OCI-LY7 (cell line): ENCODE measurements at regions not wholly inside any gene's neighbourhood (a gene's known extent, or its start where the extent isn't known, plus 50 kb on each side); places are given as distances from the start of the nearest gene placed in this dataset.

Experiments used
- BruUV-seq: library from RNA; stranded (reverse); fragments of 400-500 nt; replicated peaks from 2 replicates; lab custom pipeline; 2021; lab: Mats Ljungman, UMichigan
- CTCF ChIA-PET: fragments of 300-600 bp; sonication (Branson Sonifier 250); formaldehyde crosslinking; loops from one replicate; lab custom pipeline; 2022; ENCODE audit warnings: antibody characterized with exemption; ENCODE audit not compliant: unreplicated experiment; lab: Charles Lee
- POLR2A ChIA-PET: fragments of 300-600 bp; sonication (Branson Sonifier 250); formaldehyde crosslinking; loops from one replicate; lab custom pipeline; 2022; ENCODE audit warnings: antibody characterized with exemption; lab: Charles Lee
- DNase-seq: peaks from one replicate; pipeline ENCODE4 v3.0.0-alpha.2; 2015; ENCODE audit warnings: low spot score
- H2AFZ ChIP-seq: fragments of 200-600 bp; sonication (generic), shearing (Covaris generic); 2 replicates; pipeline ENCODE4 v1.6.1; 2014; ENCODE audit warnings: mild to moderate bottlenecking, antibody characterized with exemption, low read length, moderate library complexity
- H3K27ac ChIP-seq: fragments of 200-600 bp; sonication (generic); 2 replicates; pipeline ENCODE4 v1.5.1; 2014; ENCODE audit warnings: mixed run types, low read depth, mild to moderate bottlenecking, moderate library complexity, low read length, inconsistent platforms; ENCODE audit not compliant: poor library complexity, severe bottlenecking
- H3K36me3 ChIP-seq: fragments of 200-600 bp; sonication (generic); 2 replicates; pipeline ENCODE4 v1.6.1; 2014; ENCODE audit warnings: mild to moderate bottlenecking, antibody characterized with exemption, low read length, moderate library complexity, mixed read lengths; ENCODE audit not compliant: insufficient read depth
- H3K4me1 ChIP-seq: fragments of 200-600 bp; sonication (generic); 2 replicates; pipeline ENCODE4 v1.5.1; 2014; ENCODE audit warnings: mild to moderate bottlenecking, low read length; ENCODE audit not compliant: insufficient read depth, poor library complexity, severe bottlenecking
- H3K4me2 ChIP-seq: fragments of 200-600 bp; sonication (generic); 2 replicates; pipeline ENCODE4 v1.6.1; 2014; ENCODE audit warnings: mild to moderate bottlenecking, low read length
- H3K4me3 ChIP-seq: fragments of 200-600 bp; sonication (generic); 2 replicates; pipeline ENCODE4 v1.5.1; 2014; ENCODE audit warnings: mild to moderate bottlenecking, low read depth, low read length; ENCODE audit not compliant: poor library complexity, severe bottlenecking
- H3K79me2 ChIP-seq: fragments of 200-600 bp; sonication (generic); 2 replicates; pipeline ENCODE4 v1.6.1; 2016; ENCODE audit warnings: low read depth, mild to moderate bottlenecking, low read length, moderate library complexity, mixed read lengths; ENCODE audit not compliant: insufficient read depth
- H3K9me2 ChIP-seq: fragments of 200-600 bp; sonication (generic); 2 replicates; pipeline ENCODE4 v1.6.1; 2016; ENCODE audit warnings: mild to moderate bottlenecking, low read length, mixed read lengths; ENCODE audit not compliant: insufficient read depth
- H3K9me3 ChIP-seq: fragments of 200-600 bp; sonication (generic); 2 replicates; pipeline ENCODE4 v1.6.1; 2014; ENCODE audit warnings: mild to moderate bottlenecking, mixed run types, low read length, mixed read lengths
- H4K20me1 ChIP-seq: fragments of 200-600 bp; sonication (generic); 2 replicates; pipeline ENCODE4 v1.6.1; 2014; ENCODE audit warnings: mild to moderate bottlenecking, antibody characterized with exemption, low read length, moderate library complexity, mixed read lengths; ENCODE audit not compliant: insufficient read depth
- EZH2phosphoT487 ChIP-seq: fragments of 200-600 bp; sonication (generic); IDR thresholded peaks from 2 replicates; pipeline ENCODE4 v1.6.1; 2018; ENCODE audit warnings: low read depth, borderline replicate concordance, mild to moderate bottlenecking, mixed run types, antibody characterized with exemption, low read length, moderate library complexity, mixed read lengths
- intact Hi-C: fragments of 100-400 bp; cut with micrococcal nuclease; formaldehyde crosslinking; loops from one replicate; pipeline ENCODE4 v1.10.0; 2022; ENCODE audit not compliant: unreplicated experiment
- TF ChIP-seq, protein P1 (sequence below): fragments of 200-600 bp; sonication (generic); conservative IDR thresholded peaks from 2 replicates; pipeline ENCODE4 v1.5.1; 2014; ENCODE audit warnings: mild to moderate bottlenecking, antibody characterized with exemption, low read length, moderate library complexity, mixed read lengths

DNA sequence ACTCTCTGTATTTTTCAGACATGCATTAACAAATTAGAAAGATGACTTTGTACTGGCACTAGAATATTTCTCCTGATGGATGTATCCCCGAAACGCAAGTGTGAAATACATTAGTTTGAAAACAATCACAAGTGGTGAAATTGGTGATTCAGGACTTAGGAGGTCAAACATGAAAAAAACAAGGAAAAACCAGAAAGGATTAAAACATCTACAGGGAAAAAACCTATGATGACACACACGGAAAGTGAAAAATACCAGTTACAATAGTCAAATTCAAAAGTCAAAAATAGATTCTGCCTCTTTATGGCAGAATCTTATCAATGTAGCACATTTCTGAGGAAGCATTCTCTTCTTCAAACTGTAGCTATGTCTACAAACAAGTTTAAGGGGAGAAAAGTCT is 129.0 kb upstream of the SGK1 start:
- Histone ChIP-seq H2AFZ (no peak overlapping the region), H3K36me3 (no peaks in the 10 kb centered on the region), H3K9me3 (no peaks in the 10 kb centered on the region), H3K27ac (no peak overlapping the region), H3K4me1 (peaks cover 8% of the 10 kb centered on the region), H3K79me2 (no peaks in the 10 kb centered on the region), H4K20me1 (no peaks in the 10 kb centered on the region), H3K4me3 (no peak overlapping the region), H3K4me2 (no peak overlapping the region), H3K9me2 (no peaks in the 10 kb centered on the region)
- CTCF ChIA-PET = no interaction called here
- DNase-seq = no peak
- POLR2A ChIA-PET = no interaction called here
- BruUV-seq = no TSS peak
- intact Hi-C loops = no loop called here
- TF ChIP-seq, protein P1, sequence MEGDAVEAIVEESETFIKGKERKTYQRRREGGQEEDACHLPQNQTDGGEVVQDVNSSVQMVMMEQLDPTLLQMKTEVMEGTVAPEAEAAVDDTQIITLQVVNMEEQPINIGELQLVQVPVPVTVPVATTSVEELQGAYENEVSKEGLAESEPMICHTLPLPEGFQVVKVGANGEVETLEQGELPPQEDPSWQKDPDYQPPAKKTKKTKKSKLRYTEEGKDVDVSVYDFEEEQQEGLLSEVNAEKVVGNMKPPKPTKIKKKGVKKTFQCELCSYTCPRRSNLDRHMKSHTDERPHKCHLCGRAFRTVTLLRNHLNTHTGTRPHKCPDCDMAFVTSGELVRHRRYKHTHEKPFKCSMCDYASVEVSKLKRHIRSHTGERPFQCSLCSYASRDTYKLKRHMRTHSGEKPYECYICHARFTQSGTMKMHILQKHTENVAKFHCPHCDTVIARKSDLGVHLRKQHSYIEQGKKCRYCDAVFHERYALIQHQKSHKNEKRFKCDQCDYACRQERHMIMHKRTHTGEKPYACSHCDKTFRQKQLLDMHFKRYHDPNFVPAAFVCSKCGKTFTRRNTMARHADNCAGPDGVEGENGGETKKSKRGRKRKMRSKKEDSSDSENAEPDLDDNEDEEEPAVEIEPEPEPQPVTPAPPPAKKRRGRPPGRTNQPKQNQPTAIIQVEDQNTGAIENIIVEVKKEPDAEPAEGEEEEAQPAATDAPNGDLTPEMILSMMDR = no peak
- TF ChIP-seq EZH2phosphoT487 = no peak

DNA sequence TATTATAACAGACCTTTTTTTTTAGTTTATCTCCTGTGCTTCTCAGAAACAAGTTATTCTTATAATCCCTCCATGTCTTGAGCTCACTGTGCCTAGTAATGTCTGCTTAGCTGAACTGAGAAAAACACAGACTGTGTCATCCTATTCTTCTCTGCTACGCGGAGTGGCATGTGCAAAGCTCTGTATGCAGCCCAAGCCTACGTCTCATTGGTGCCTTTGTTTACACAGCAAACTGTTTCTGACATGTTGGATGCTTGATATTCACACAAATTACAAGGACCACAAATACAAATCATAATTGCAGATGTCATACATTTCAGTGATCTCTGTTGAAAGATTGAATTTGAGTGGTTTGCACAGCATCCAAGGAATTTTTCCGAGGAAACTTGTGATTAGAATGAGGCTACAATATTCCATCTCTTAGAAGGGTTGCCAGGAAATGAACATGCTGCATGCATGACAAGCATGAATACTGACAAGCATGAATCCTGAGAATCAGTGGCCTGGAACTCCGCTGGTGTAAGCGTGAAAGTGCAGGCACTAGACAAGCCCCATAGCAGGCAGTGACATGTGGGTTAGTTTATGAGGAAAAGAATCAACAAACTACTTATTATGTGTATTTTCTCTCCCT is 128.4 kb upstream of the SGK1 start:
- no peaks in the 10 kb centered on the region for H3K79me2 ChIP-seq

DNA sequence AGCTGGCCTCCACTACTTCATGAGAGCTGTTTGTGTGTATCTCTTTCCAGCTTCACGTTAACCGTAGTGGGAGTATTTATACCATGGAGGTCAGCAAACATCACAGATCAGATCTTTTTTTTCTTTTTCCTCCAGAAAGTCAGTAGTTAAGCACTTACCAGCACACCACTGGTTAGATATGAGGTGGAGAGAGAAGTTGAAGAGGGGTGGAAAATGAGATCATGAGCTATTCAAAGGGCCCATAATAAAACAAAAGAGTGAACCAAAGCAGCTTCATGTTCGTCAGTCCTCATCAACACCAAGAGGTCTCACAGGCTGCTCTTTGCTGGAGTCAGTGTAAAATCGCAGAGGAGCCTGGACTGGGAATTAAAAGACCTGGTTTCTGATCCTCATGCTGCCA is 125.1 kb upstream of the SGK1 start:
- Histone ChIP-seq H3K4me2 (no peak overlapping the region), H4K20me1 (no peaks in the 10 kb centered on the region), H3K36me3 (no peaks in the 10 kb centered on the region), H3K9me3 (no peaks in the 10 kb centered on the region), H3K4me1 (peaks cover 8% of the 10 kb centered on the region), H2AFZ (peak overlapping the region; percentile 32; the same call in 1 of the 2 replicates), H3K4me3 (no peak overlapping the region), H3K9me2 (no peaks in the 10 kb centered on the region), H3K79me2 (no peaks in the 10 kb centered on the region), H3K27ac (no peak overlapping the region)
- DNase-seq = no peak
- CTCF ChIA-PET = no interaction called here
- intact Hi-C loops = no loop called here
- POLR2A ChIA-PET = interaction anchor here (0.5 to 0.6 kb wide), 3 partner anchors 14 to 193 kb away, joined by 3 read pairs; no protein-coding TSS in a partner anchor
- TF ChIP-seq EZH2phosphoT487 = no peak
- TF ChIP-seq, protein P1 = no peak
- BruUV-seq = no TSS peak

More for the DNA sequence above, 128.4 kb upstream of the SGK1 start:
- H3K4me3 ChIP-seq = no peak overlapping the region
- BruUV-seq = no TSS peak
- DNase-seq = peak; percentile 18
- no peaks in the 10 kb centered on the region for H3K9me3 ChIP-seq
- TF ChIP-seq, protein P1 = no peak
- no peak for TF ChIP-seq EZH2phosphoT487
- ChIA-PET CTCF (no interaction called here), POLR2A (interaction anchor here (0.6 to 1.3 kb wide), 4 partner anchors 10 to 640 kb away, joined by 3 to 4 read pairs (median 4); no protein-coding TSS in a partner anchor)
- H3K9me2 ChIP-seq = no peaks in the 10 kb centered on the region
- no peak overlapping the region for H3K27ac ChIP-seq
- H4K20me1 ChIP-seq = no peaks in the 10 kb centered on the region
- H2AFZ ChIP-seq = no peak overlapping the region
- H3K4me2 ChIP-seq = no peak overlapping the region
- H3K4me1 ChIP-seq = peaks cover 8% of the 10 kb centered on the region
- intact Hi-C loops = no loop called here
- H3K36me3 ChIP-seq = no peaks in the 10 kb centered on the region
